ENCODE measurements at regions not wholly inside any gene's neighbourhood (a gene's known extent, or its start where the extent isn't known, plus 50 kb on each side); places are given as distances from the start of the nearest gene placed in this dataset.
"Not testable (repeated sequence)": the region's sequence is repeated elsewhere in the genome, so short reads cannot be mapped to it uniquely, and the experiment has no call there.

DNA sequence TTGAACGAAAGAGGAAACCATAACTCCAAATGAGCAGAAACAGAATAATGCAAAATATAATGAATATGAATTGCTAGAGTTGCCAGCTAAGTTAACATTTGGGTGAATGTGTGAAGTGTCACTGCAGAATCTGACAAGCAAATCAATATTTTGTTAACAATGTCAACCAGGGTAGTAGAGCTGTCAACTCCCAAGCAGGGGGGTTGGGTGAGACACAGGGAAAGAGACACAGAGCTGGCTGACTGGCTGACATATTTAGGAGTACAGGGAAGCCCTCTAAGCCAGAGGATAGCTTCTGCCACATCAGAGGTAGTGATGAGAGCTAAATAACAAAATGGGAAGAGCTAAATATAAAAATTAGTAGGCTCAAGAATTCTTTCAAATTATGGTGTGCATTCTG, 393.1 kb upstream of the KCND2 start:
- DNase-seq (ENCODE audit: low spot score): no peak

DNA sequence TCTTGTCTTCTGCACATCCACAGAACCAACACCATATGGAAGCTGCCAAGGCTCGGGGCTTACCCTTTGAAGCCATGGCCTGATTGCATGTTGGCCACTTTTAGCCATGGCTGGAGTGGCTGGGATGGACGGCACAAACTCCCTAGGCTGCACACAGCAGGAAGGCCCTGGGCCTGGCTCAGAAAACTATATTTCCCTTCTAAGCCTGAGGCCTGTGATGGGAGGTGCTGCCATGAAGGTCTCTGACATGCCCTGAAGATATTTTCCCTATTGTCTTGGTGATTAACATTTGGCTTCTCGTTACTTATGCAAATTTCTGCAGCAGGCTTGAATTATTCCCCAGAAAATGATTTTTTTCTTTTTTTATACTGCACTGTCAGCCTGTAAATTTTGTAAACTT, 387.0 kb upstream of the KCND2 start:
- DNase-seq (ENCODE audit: low spot score): no peak

DNA sequence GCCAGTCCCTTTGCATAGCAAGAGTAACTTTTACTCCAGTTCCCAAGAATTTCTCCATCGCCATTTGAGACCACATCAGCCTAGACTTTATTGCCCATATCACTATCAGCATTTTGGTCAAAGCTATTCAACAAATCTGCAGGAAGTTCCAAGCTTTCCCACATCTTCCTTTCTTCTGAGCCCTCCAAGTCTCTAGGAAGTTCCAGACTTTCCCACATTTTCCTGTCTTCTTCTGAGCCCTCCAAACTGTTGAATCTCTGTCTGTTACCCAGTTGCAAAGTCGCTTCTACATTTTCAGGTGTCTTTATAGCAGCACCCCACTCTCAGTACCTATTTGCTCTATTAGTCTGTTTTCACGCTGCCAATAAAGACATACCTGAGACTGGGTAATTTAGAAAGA, 386.4 kb upstream of the KCND2 start:
- DNase-seq (ENCODE audit: low spot score): not testable (repeated sequence)

DNA sequence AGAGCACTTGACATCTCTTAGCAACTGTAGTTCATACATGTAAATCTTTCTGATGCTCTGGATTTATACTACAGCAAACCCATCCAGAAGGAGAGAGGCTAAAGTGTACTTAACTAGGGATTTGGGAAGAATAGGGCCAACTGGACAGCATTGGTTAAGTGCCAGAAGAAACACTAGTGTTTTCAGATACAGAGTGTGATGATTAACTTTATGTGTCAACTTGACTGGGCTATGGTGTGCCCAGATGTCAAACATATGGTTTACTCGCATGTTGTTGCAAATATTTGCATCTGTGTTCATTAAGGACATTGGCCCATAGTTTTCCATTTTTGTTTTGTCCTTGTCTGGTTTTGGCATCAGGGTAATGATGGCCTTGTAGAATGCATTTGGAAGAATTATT, 384.7 kb upstream of the KCND2 start:
- DNase-seq (ENCODE audit: low spot score): no peak

DNA sequence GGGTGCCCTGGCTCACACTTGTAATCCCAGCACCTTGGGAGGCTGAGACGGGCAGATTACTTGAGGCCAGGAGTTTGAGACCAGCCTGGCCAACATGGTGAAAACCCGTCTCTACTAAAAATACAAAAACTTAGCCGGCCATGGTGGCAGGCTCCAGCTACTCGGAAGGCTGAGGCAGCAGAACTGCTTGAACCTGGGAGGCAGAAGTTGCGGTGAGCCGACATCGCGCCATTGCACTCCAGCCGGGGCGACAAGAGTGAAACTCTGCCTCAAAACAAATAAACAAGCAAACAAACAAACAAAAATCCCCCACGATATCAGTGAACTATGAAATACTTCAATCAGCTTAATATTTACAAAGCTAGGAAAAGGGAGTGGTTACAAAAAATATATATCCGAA, 382.3 kb upstream of the KCND2 start:
- DNase-seq (ENCODE audit: low spot score): no peak

DNA sequence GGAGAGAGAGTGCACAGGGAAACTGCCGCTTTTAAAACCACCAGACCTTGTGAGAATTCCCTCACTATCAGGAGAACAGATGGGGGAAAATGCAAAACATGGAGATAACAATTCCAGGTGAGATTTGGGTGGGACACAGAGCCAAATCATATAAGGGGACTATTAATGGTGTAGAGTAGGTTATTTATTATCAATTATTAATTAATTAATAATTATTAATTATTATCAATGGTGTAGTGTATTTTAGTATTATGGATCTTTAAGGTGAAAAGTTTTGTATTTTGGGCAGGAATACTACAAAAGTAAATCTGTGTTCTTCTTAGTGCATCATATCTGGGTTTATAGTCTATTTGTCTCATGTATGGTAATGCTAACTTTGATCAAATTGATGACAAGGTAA, 377.7 kb upstream of the KCND2 start:
- DNase-seq (ENCODE audit: low spot score): no peak

DNA sequence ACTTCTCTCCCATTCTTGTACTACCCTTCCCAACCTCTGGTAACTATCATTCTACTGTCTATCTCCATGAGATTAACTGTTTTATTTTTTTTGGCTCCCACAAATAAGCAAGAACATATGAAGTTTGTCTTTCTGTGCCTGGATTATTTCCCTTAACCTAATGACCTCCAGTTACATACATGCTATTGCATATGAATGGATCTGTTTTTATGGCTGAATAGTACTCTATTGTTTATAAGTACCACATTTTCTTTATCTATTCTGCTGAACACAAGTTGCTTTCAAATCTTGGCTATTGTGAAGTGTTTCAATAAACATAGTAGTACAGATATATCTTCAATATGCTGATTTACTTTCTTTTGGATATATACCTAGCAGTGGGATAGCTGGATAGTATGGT, 376.6 kb upstream of the KCND2 start:
- no peak for DNase-seq (ENCODE audit: low spot score)

DNA sequence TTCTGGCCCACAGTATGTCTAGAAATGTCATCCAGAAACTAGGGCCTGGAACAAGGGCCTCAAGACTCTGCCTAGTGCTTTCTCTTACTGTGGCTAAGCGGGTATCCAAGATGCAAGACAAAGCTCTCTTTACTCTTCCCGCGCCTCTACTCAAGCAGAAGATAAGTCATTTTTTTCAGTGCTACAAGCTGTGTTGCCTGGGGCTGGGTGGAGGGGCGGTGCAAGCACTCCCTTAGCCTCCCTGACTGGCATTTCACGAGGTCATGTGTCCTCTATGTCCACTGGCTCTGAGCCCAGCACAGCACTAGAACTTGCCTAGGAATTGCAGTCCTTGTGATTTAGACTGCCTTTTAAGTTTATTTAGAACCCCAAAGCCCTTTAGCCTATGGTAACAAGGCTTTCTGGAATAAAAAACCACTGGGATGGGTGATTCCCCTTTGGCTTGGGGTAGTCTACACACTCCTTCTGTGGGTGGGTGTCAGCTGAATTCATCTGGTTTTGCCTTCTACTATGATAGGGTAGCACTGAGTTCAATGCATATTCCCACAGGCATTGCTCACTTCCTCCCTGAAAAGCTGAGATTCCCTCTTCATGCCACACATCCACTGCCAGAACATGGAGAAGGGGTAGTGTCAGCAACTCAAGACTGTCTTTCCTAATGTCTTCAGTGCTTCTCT, 371.8 kb upstream of the KCND2 start:
- DNase-seq (ENCODE audit: low spot score): no peak

DNA sequence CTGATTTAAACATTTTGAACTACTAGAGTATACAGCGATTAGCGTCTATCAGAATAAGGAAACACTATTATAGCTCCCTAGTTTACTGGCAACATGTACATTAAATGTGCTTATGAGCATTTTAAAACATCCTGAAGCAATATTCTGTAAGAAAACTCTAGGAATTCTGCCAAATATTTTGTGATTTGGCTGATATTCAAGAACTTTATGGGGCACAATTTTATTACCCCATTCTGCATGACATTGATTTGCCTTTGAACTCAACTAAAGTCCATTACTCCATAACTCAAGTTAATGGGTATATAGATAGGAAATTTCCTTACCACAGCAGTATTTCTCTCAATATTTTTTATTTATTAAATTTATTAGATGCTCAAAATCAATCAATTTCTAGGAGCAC, 369.9 kb upstream of the KCND2 start:
- DNase-seq (ENCODE audit: low spot score): no peak

DNA sequence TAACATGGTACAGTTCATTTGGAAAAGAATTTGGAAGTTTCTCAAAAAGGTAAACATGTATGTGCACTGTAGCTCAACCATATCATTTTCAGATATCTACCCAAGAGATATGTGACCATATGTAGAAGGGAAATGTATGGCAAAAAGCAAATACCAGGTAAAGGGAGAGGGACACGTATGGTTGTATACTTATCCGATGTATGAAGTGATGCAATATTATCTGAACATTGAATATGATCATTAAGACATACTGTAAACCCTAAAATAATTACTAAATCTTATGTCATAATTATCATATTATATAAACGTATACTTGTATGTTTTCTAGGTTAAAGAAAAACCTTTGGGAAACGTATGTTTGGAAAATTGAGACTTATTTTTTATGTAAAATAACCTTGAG, 367.5 kb upstream of the KCND2 start:
- no peak for DNase-seq (ENCODE audit: low spot score)

DNA sequence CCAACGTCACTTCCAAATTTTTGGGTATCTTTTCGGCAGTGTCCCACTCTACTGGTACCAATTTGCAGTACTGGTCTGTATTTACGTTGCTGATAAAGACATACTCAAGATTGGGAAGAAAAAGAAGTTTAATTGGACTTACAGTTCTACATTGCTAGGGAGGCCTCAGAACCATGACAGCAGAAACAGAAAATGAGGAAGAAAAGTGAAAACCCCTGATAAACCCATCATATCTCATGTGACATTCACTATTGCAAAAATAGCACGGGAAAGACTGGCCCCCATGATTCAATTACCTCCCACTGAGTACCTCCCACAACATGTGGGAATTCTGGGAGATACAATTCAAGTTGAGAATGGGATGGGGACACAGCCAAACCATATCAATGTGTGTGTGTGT, 364.0 kb upstream of the KCND2 start:
- no peak for DNase-seq (ENCODE audit: low spot score)

DNA sequence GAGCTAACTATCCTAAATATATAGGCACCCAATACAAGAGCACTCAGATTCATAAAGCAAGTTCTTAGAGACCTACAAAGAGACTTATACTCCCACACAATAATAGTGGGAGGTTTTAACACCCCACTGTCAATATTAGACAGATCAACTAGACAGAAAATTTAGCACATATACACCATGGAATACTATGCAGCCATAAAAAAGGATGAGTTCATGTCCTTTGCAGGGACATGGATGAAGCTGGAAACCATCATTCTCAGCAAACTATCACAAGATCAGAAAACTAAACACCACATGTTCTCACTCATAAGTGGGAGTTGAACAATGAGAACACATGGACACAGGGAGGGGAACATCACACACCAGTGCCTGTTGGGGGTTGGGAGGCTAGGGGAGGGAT, 358.9 kb upstream of the KCND2 start:
- not testable (repeated sequence) for DNase-seq (ENCODE audit: low spot score)

DNA sequence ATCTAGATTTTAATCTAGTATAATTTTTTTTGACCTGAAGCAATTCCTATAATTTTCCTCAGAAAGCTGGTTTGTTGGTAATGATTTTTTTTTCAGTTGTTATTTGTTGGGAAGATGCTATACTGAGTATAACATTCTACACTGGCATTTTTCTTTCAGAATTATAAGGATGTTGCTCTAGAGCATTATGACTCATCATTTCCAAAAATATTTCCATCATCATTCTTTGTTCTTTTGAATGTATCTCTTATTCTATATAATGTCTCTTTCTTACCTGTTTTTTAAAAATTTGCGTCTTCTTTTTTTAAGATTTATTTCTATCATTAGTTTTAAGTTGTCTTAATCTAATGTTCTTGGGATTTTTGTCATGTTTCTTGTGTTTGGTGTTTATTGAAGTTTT, 356.5 kb upstream of the KCND2 start:
- no peak for DNase-seq (ENCODE audit: low spot score)

DNA sequence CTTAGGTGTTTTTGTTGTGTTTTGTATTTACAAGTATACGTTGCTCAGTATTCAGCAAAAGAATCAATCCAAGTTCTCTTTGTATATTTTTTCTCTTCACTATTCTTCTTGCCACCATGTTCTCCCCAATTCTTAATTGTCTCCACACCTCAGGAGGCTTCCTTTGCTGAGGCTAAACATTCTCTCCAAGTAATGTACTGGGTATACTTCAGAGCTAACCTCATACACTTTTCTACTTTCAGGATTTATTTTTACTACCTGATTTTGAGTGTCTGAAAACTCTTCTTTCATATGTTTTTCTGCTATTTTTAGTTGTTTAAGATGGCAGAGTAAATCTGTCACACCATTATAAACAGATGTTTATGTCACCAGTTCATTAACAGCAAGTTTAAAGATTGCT, 354.8 kb upstream of the KCND2 start:
- DNase-seq (ENCODE audit: low spot score): no peak

DNA sequence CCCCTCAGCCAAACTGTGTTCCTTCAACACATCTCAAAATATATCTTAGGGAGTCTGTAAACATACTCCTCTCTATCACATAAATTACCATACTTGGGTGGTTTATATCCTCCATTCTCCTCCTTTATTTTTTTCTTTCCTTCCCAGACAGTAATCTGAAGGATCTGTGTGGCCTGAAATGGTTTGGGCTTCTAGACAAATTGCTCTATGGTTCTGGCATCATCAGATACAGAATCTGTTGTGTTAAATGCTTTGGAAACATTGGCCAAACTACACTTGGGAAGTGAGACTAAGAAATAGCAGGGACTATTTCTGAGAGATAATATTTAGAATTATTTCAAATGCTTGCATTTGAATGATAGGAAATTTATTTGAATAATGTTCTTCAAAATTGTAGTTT, 353.0 kb upstream of the KCND2 start:
- no peak for DNase-seq (ENCODE audit: low spot score)

DNA sequence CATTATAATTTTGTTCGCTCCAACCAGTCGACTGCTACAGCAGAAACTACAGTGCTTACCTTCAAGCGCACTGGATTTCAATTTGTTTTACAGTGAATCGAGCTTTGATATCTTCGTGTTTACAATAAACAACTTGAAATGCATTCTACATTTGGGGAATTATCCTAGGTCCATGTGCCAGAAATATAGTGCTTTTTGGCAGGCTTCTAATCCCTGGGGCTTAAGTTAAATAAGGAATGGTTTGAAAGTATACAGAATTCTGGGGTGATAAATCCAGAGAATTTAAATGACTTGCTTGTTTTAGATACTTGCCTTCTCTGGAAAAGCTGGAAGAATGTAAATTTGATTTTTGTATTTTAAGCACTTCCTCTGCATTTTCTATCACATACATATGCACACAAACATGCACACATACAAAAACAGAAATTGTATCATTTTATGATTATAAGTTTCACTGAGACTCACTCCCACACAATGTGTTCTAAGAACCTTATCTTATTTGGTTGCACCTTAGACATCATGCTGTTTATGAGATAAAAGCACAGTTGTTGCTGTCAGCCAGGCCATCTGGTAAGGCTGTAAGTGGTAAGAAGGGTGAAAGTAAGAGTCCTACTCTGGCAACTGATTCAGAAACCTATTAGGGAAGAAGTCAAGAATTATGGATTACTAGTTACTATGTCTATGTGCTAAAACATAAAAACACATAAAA, 347.2 kb upstream of the KCND2 start:
- no peak for DNase-seq (ENCODE audit: low spot score)

DNA sequence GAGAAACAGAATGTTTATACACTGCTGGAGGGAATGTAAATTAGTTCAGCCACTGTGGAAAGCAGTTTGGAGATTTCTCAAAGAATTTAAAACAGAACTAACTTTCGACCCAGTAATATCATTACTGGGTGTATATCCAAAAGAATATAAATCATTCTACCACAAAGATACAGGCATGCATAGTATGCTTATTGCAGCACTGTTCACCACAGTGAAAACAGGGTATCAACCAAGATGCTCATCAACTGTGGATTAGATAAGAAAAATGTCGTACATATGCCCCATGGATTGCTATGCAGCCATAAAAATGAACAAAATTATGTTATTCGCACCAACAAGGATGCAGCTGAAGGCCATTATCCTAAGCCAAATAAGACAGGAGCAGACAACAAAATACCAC, 343.1 kb upstream of the KCND2 start:
- no peak for DNase-seq (ENCODE audit: low spot score)

DNA sequence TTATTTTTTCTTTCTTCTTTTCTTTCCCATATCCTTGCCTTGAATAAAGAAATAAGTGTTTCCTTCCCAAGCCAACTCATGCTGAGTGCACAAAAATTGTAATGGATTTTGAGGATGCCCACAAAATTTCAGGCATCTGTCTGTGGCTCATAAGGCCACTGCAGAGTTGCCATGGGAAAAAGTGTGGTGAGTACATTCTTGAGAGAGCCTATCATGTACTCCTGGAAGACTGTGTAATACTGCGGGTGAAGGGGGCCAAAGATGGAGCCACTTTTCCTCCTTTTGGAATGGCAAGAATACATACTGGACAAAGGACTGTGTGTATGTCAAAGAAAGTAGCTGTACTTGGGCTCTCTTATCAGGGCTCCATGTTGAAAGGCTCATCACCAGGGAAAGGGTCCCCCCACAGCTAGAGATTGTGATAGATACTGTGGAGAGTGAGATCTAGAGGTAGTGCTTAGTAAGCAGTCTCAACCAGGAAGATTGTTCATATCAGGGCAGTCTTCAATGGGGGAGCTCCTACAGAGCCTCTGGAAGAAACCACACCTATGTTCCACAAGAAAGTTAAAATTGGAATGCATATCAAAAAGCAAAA, 341.6 kb upstream of the KCND2 start:
- no peak for DNase-seq (ENCODE audit: low spot score)

DNA sequence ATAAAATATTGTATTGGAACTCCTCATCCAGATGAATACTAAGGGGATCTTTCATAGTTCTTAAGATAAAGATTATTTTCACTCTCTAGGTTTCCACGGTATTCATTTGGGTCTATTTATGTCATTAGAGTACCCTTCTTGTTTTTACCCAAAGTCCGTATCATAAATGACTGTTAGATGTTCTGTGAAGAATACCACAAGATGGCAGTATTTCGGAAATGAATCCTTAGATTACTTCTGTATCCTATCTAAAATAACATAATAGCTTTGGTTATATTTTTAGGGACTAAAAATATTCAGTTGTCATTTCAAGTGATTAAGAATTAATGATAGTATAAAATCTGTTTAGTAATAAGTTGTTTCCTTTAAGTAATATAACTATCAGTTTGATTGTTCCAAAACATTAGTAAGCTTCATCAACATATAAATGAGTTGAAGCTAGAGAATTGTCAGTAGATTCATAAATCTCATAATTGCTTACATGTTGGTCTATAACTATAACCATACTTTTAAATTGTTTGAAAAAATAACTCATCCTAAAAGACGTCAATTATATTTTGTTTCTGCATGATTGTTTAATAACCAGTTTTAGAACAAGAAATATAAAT, 337.5 kb upstream of the KCND2 start:
- peak; percentile 47 for DNase-seq (ENCODE audit: low spot score)

DNA sequence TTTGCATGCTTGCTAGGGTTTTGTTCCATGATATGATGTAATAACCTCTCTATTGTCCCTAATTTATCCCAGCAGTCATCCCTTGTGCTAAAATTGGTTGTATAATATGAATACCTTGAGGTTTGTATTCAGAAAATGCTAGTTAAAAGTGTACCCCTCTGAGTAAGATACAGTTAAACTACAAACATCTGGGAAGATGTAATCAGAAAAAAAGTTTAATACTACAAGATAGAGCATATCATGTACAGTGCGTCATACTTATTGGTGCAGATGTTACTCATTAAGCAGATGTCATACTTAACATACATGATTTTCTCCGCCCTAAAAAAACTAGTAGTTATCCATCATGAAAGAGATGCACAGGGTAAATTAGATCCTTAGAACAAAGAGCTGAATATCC, 336.1 kb upstream of the KCND2 start:
- no peak for DNase-seq (ENCODE audit: low spot score)

DNA sequence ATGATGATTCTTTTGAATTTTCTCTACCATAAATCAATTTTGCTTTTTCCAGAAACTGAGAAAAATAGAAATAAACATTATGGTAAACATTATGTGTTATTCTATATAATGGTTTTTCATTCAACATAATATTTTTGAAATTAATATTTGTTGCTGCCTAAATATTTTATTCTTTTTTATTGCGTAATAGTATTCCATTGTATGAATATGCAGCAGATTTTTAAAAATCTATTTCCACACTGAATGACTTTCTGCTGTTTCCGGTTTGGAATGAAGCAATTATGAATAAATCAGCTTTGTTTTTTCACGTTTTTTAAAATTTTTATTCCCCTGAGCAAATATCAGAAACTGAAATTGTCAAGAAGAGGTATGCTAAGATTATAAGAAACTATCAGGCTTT, 335.2 kb upstream of the KCND2 start:
- DNase-seq (ENCODE audit: low spot score): no peak

DNA sequence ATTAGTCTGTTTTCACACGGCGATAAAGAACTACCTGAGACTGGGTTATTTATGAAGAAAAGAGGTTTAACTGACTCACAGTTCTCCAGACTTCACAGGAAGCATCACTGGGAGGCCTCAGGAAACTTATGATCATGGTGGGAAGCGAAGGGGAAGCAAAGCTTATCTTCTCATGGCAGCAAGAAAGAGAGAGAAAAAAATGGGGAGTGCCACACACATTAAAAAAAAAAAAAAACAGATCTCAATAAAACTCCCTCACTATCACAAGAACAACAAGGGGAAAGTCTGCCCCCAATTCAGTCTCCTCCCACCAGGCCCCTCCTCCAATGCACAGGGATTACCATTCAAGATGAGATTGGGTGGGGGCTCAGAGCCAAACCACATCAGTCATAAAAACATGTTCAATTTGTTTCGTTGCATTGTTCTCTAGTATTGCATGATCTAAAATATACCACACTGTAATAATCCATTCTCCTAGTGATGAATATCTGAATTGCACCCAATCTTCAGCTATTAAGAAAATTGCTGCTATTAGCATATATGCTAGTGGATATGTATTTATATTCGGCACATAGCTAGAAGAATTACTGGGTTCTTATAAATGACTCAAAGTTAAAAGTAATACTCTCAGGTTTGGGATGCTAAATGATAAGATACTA, 328.9 kb upstream of the KCND2 start:
- no peak for DNase-seq (ENCODE audit: low spot score)

DNA sequence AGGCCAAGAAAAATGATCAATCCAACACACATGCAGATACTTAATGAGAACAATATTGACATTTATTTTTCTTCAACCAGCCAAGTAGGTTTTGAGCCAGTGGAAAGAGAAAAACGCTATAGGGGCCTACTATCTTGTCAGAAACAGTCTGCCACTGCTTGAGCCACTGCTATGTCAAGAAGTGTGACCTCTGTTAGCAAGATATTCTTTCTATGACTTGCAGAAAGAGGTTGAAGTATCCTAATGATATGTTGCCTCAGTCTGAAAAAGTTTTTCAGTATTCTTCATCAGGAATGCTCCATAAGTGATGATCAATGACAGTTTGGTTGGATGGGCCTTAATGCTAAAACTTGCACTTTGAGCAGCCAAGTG, 328.4 kb upstream of the KCND2 start:
- no peak for DNase-seq (ENCODE audit: low spot score)

Measured in kidney tubule cell (primary cell).